ENCODE measurements at regions not wholly inside any gene's neighbourhood (a gene's known extent, or its start where the extent isn't known, plus 50 kb on each side); places are given as distances from the start of the nearest gene placed in this dataset.

DNA sequence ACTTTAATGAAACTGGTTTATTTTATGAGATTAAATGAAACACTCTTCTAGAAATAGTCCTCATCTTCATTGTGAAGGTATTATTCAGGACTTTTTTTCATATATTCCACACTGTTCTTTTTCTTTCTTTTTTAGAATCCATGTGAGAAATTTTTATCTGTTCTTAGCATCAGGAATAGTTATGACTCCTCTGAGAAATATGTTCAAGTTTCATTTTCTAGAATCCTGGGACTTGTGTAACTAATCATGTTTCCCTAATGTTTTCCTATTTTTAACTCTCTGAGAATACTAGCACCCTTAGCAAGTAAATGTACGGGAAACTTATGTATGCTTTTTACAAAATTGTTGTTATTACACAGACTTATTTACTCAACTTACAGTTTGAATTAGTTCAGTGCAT lies 407.8 kb downstream of the CBLN4 start:
- Histone ChIP-seq H3K9me2 (ENCODE audit: insufficient read depth) (no peaks in the 10 kb centered on the region), H3K36me3 (ENCODE audit: insufficient read depth) (no peaks in the 10 kb centered on the region; the same call in 1 of the 2 replicates), H3F3A (replicated peaks; ENCODE audit: low read depth) (no peaks in the 10 kb centered on the region), H2AFZ (no peak overlapping the region), H3K4me1 (ENCODE audit: insufficient read depth) (no peaks in the 10 kb centered on the region), H3K27me3 (ENCODE audit: insufficient read depth) (no peaks in the 10 kb centered on the region), H4K20me1 (replicated peaks; ENCODE audit: insufficient read depth) (no peaks in the 10 kb centered on the region), H3K27ac (ENCODE audit: low read depth) (no peak overlapping the region), H3K4me3 (no peak overlapping the region; the same call in 1 of the 2 replicates), H3K79me2 (replicated peaks; ENCODE audit: insufficient read depth) (no peaks in the 10 kb centered on the region), H3K4me2 (no peak overlapping the region)
- ATAC-seq (no peak), DNase-seq (ENCODE audit: low spot score) (no peak)
- H3K4me1 Mint-ChIP-seq = no peaks in the 10 kb centered on the region
- no peak overlapping the region for H3K4me3 Mint-ChIP-seq
- TF ChIP-seq, protein P1, sequence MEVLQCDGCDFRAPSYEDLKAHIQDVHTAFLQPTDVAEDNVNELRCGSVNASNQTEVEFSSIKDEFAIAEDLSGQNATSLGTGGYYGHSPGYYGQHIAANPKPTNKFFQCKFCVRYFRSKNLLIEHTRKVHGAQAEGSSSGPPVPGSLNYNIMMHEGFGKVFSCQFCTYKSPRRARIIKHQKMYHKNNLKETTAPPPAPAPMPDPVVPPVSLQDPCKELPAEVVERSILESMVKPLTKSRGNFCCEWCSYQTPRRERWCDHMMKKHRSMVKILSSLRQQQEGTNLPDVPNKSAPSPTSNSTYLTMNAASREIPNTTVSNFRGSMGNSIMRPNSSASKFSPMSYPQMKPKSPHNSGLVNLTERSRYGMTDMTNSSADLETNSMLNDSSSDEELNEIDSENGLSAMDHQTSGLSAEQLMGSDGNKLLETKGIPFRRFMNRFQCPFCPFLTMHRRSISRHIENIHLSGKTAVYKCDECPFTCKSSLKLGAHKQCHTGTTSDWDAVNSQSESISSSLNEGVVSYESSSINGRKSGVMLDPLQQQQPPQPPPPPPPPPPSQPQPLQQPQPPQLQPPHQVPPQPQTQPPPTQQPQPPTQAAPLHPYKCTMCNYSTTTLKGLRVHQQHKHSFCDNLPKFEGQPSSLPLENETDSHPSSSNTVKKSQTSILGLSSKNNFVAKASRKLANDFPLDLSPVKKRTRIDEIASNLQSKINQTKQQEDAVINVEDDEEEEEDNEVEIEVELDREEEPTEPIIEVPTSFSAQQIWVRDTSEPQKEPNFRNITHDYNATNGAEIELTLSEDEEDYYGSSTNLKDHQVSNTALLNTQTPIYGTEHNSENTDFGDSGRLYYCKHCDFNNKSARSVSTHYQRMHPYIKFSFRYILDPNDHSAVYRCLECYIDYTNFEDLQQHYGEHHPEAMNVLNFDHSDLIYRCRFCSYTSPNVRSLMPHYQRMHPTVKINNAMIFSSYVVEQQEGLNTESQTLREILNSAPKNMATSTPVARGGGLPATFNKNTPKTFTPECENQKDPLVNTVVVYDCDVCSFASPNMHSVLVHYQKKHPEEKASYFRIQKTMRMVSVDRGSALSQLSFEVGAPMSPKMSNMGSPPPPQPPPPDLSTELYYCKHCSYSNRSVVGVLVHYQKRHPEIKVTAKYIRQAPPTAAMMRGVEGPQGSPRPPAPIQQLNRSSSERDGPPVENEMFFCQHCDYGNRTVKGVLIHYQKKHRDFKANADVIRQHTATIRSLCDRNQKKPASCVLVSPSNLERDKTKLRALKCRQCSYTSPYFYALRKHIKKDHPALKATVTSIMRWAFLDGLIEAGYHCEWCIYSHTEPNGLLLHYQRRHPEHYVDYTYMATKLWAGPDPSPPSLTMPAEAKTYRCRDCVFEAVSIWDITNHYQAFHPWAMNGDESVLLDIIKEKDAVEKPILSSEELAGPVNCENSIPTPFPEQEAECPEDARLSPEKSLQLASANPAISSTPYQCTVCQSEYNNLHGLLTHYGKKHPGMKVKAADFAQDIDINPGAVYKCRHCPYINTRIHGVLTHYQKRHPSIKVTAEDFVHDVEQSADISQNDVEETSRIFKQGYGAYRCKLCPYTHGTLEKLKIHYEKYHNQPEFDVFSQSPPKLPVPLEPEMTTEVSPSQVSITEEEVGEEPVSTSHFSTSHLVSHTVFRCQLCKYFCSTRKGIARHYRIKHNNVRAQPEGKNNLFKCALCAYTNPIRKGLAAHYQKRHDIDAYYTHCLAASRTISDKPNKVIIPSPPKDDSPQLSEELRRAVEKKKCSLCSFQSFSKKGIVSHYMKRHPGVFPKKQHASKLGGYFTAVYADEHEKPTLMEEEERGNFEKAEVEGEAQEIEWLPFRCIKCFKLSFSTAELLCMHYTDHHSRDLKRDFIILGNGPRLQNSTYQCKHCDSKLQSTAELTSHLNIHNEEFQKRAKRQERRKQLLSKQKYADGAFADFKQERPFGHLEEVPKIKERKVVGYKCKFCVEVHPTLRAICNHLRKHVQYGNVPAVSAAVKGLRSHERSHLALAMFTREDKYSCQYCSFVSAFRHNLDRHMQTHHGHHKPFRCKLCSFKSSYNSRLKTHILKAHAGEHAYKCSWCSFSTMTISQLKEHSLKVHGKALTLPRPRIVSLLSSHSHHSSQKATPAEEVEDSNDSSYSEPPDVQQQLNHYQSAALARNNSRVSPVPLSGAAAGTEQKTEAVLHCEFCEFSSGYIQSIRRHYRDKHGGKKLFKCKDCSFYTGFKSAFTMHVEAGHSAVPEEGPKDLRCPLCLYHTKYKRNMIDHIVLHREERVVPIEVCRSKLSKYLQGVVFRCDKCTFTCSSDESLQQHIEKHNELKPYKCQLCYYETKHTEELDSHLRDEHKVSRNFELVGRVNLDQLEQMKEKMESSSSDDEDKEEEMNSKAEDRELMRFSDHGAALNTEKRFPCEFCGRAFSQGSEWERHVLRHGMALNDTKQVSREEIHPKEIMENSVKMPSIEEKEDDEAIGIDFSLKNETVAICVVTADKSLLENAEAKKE (CRISPR knock-in tag; IDR thresholded peaks at IDR 0.05) = no peak
- TF ChIP-seq CREB1 (CRISPR knock-in tag; IDR thresholded peaks at IDR 0.05; ENCODE audit: low read depth) = no peak
- no peak for TF ChIP-seq NANOG (IDR thresholded peaks at IDR 0.05; ENCODE audit: borderline replicate concordance)
- TF ChIP-seq POLR2AphosphoS5 (IDR thresholded peaks at IDR 0.05; ENCODE audit: low read depth) = no peak
- TF ChIP-seq, protein P2, sequence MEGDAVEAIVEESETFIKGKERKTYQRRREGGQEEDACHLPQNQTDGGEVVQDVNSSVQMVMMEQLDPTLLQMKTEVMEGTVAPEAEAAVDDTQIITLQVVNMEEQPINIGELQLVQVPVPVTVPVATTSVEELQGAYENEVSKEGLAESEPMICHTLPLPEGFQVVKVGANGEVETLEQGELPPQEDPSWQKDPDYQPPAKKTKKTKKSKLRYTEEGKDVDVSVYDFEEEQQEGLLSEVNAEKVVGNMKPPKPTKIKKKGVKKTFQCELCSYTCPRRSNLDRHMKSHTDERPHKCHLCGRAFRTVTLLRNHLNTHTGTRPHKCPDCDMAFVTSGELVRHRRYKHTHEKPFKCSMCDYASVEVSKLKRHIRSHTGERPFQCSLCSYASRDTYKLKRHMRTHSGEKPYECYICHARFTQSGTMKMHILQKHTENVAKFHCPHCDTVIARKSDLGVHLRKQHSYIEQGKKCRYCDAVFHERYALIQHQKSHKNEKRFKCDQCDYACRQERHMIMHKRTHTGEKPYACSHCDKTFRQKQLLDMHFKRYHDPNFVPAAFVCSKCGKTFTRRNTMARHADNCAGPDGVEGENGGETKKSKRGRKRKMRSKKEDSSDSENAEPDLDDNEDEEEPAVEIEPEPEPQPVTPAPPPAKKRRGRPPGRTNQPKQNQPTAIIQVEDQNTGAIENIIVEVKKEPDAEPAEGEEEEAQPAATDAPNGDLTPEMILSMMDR (conservative IDR thresholded peaks at IDR 0.05; ENCODE audit: low read depth in 2 of 2) = no peak
- no peak for TF ChIP-seq EZH2phosphoT487 (IDR thresholded peaks at IDR 0.05; ENCODE audit: unreplicated experiment)
- TF ChIP-seq, protein P3, sequence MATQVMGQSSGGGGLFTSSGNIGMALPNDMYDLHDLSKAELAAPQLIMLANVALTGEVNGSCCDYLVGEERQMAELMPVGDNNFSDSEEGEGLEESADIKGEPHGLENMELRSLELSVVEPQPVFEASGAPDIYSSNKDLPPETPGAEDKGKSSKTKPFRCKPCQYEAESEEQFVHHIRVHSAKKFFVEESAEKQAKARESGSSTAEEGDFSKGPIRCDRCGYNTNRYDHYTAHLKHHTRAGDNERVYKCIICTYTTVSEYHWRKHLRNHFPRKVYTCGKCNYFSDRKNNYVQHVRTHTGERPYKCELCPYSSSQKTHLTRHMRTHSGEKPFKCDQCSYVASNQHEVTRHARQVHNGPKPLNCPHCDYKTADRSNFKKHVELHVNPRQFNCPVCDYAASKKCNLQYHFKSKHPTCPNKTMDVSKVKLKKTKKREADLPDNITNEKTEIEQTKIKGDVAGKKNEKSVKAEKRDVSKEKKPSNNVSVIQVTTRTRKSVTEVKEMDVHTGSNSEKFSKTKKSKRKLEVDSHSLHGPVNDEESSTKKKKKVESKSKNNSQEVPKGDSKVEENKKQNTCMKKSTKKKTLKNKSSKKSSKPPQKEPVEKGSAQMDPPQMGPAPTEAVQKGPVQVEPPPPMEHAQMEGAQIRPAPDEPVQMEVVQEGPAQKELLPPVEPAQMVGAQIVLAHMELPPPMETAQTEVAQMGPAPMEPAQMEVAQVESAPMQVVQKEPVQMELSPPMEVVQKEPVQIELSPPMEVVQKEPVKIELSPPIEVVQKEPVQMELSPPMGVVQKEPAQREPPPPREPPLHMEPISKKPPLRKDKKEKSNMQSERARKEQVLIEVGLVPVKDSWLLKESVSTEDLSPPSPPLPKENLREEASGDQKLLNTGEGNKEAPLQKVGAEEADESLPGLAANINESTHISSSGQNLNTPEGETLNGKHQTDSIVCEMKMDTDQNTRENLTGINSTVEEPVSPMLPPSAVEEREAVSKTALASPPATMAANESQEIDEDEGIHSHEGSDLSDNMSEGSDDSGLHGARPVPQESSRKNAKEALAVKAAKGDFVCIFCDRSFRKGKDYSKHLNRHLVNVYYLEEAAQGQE (IDR thresholded peaks at IDR 0.05; ENCODE audit: unreplicated experiment) = no peak
- TF ChIP-seq, protein P4, sequence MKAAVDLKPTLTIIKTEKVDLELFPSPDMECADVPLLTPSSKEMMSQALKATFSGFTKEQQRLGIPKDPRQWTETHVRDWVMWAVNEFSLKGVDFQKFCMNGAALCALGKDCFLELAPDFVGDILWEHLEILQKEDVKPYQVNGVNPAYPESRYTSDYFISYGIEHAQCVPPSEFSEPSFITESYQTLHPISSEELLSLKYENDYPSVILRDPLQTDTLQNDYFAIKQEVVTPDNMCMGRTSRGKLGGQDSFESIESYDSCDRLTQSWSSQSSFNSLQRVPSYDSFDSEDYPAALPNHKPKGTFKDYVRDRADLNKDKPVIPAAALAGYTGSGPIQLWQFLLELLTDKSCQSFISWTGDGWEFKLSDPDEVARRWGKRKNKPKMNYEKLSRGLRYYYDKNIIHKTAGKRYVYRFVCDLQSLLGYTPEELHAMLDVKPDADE (IDR thresholded peaks at IDR 0.05) = no peak
- TF ChIP-seq ZNF331 (CRISPR knock-in tag; IDR thresholded peaks at IDR 0.05; ENCODE audit: low read depth) = no peak
- no peak for TF ChIP-seq ZNF114 (CRISPR knock-in tag; IDR thresholded peaks at IDR 0.05)
- no peak for TF ChIP-seq STAT1 (IDR thresholded peaks at IDR 0.05; ENCODE audit: unreplicated experiment)
- no peak for TF ChIP-seq JUNB (IDR thresholded peaks at IDR 0.05; ENCODE audit: unreplicated experiment)
- no peak for TF ChIP-seq EZH2 (IDR thresholded peaks at IDR 0.05; ENCODE audit: low read depth, unreplicated experiment)
- no peak overlapping the region for H3K27ac Mint-ChIP-seq
- no peaks in the 10 kb centered on the region for H3K27me3 Mint-ChIP-seq (ENCODE audit: insufficient read depth, low read depth, poor library complexity)
- peaks cover 95% of the 10 kb centered on the region for H3K9me3 Mint-ChIP-seq
- peaks cover 23% of the 10 kb centered on the region for H3K36me3 Mint-ChIP-seq (ENCODE audit: low read depth)

Measured in GM23338 (cell line).